NT2/D1 (cell line): ENCODE measurements at regions not wholly inside any gene's neighbourhood (a gene's known extent, or its start where the extent isn't known, plus 50 kb on each side); places are given as distances from the start of the nearest gene placed in this dataset.

Experiments used
- SUZ12 ChIP-seq: IDR thresholded peaks from 2 replicates; pipeline ENCODE4 v1.6.1; 2011; ENCODE audit not compliant: insufficient read length, insufficient read depth; ENCODE audit errors: extremely low read depth
- YY1 ChIP-seq: IDR thresholded peaks from 2 replicates; pipeline ENCODE4 v1.6.1; 2011; ENCODE audit not compliant: insufficient read length, insufficient read depth
- ZNF274 ChIP-seq: IDR thresholded peaks from 2 replicates; pipeline ENCODE4 v1.6.1; 2011; ENCODE audit warnings: mild to moderate bottlenecking, low read depth, low read length

DNA sequence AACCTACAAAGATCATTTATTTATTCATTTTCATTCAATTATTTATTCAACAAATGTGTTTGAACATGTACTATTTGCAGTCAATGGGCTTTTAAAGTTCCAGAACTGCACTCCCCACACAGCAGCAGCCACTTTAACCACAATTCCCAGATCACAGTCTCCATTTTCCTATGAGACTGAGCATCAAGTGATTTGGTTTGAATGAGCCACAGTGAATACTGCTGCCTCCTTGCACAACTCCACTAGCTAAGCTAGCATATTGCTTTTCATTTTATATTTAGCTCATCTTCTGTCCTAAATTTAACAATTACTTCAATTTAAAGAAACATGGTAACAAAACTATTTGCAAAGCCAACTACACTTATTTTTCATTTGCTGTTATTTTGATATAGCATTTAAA lies 353.4 kb upstream of the VRK2 start:
- TF ChIP-seq SUZ12 (no peak), YY1 (no peak), ZNF274 (no peak)
